H1 (cell line): ENCODE measurements at regions not wholly inside any gene's neighbourhood (a gene's known extent, or its start where the extent isn't known, plus 50 kb on each side); places are given as distances from the start of the nearest gene placed in this dataset.

Experiments
- CTCF ChIA-PET: fragments of 300-600 bp; sonication (Branson Sonifier 250); formaldehyde crosslinking; loops from one replicate; lab custom pipeline; 2021; ENCODE audit not compliant: partially characterized antibody; lab: Charles Lee
- POLR2A ChIA-PET: fragments of 300-600 bp; sonication (Branson Sonifier 250); formaldehyde crosslinking; loops from one replicate; lab custom pipeline; 2021; ENCODE audit warnings: inconsistent platforms; ENCODE audit not compliant: partially characterized antibody; lab: Charles Lee
- DNase-seq, 2 experiments: peaks; one replicate each; pipeline versions ENCODE4 v3.0.0 to v3.0.0-alpha.2; 2010 to 2022; ENCODE audit warnings: low spot score in 2 of 2, low read depth in 1 of 2, mixed read lengths in 1 of 2
- FAIRE-seq: peaks from 2 replicates; lab custom pipeline; 2011; peaks lifted over from hg19 to GRCh38; lab: Jason Lieb, UNC
- H2AFZ ChIP-seq: 2 replicates; pipeline ENCODE4 v1.8.1; 2012; ENCODE audit warnings: low read length, inconsistent platforms
- H2AK5ac ChIP-seq: 2 replicates; pipeline ENCODE4 v1.6.1; 2013; ENCODE audit warnings: low read depth, low read length
- H2BK120ac ChIP-seq: replicated peaks from 2 replicates; pipeline ENCODE3; 2013; ENCODE audit warnings: low read depth, low read length, inconsistent platforms
- H2BK12ac ChIP-seq: 2 replicates; pipeline ENCODE4 v1.6.1; 2013; ENCODE audit warnings: low read depth, low read length
- H2BK15ac ChIP-seq: 2 replicates; pipeline ENCODE4 v1.6.1; 2013; ENCODE audit warnings: low read length
- H2BK20ac ChIP-seq: 2 replicates; pipeline ENCODE4 v1.6.1; 2013; ENCODE audit warnings: low read length
- H2BK5ac ChIP-seq: 2 replicates; pipeline ENCODE4 v1.6.1; 2013; ENCODE audit warnings: low read depth, low read length
- H3K14ac ChIP-seq: 2 replicates; pipeline ENCODE4 v1.6.1; 2013; ENCODE audit warnings: inconsistent platforms; ENCODE audit not compliant: insufficient read length
- H3K18ac ChIP-seq: 2 replicates; pipeline ENCODE4 v1.6.1; 2013; ENCODE audit warnings: low read length; ENCODE audit errors: extremely low read depth
- H3K23ac ChIP-seq: 2 replicates; pipeline ENCODE4 v1.6.1; 2013; ENCODE audit warnings: inconsistent platforms; ENCODE audit not compliant: insufficient read length
- H3K23me2 ChIP-seq: 2 replicates; pipeline ENCODE4 v1.6.1; 2013; ENCODE audit warnings: low read depth, low read length
- H3K27ac ChIP-seq: 2 replicates; pipeline ENCODE4 v1.6.1; 2011; ENCODE audit warnings: low read depth, low read length, inconsistent platforms
- H3K27me3 ChIP-seq, 4 experiments: replicated peaks in 1 of 4; 1 replicate in 1 of 4; 2 replicates in 3 of 4; pipeline versions ENCODE4 v1.6.1 to v1.8.1; 2011 to 2013; ENCODE audit warnings: low read length in 3 of 4, mild to moderate bottlenecking in 3 of 4, inconsistent platforms in 2 of 4, mixed read lengths in 2 of 4, moderate library complexity in 1 of 4; ENCODE audit not compliant: control insufficient read depth in 3 of 4, insufficient read depth in 3 of 4; ENCODE audit errors: extremely low read depth in 1 of 4
- H3K36me3 ChIP-seq, 4 experiments: 2 replicates each; pipeline versions ENCODE4 v1.6.1 to v1.8.1; 2011 to 2013; ENCODE audit warnings: mild to moderate bottlenecking in 4 of 4, low read length in 3 of 4, moderate library complexity in 2 of 4, control low read depth in 1 of 4, inconsistent platforms in 1 of 4; ENCODE audit not compliant: insufficient read depth in 4 of 4, control insufficient read depth in 2 of 4
- H3K4ac ChIP-seq: replicated peaks from 2 replicates; pipeline ENCODE3; 2013; ENCODE audit warnings: low read length, low read depth, mixed read lengths, inconsistent platforms; ENCODE audit not compliant: insufficient read length
- H3K4me1 ChIP-seq, 4 experiments: replicated peaks in 1 of 4; 1 replicate in 1 of 4; 2 replicates in 3 of 4; pipeline versions ENCODE4 v1.6.1 to v1.8.1; 2011 to 2013; ENCODE audit warnings: low read length in 3 of 4, inconsistent platforms in 2 of 4, mixed read lengths in 1 of 4; ENCODE audit not compliant: insufficient read depth in 4 of 4, control insufficient read depth in 3 of 4
- H3K4me2 ChIP-seq, 2 experiments: 2 replicates each; pipeline versions ENCODE4 v1.6.1 to v1.8.1; 2011 to 2013; ENCODE audit warnings: low read depth in 2 of 2, low read length in 2 of 2, control low read depth in 1 of 2, inconsistent platforms in 1 of 2, mild to moderate bottlenecking in 1 of 2; ENCODE audit not compliant: insufficient read depth in 1 of 2
- H3K4me3 ChIP-seq, 4 experiments: fragments of 200-600, 300-600 bp in 1 of 4; sonication (generic), shearing (Covaris generic), sonication (Bioruptor Twin) in 1 of 4; 2 replicates each; pipeline versions ENCODE4 v1.5.1 to v1.8.1; 2011 to 2016; ENCODE audit warnings: low read length in 4 of 4, low read depth in 3 of 4, control low read depth in 2 of 4, inconsistent platforms in 2 of 4, mild to moderate bottlenecking in 2 of 4, mixed read lengths in 1 of 4, moderate library complexity in 1 of 4; ENCODE audit not compliant: insufficient read depth in 2 of 4; ENCODE audit errors: extremely low read depth in 1 of 4
- H3K56ac ChIP-seq: replicated peaks from 2 replicates; pipeline ENCODE3; 2013; ENCODE audit warnings: low read depth, mild to moderate bottlenecking, mixed read lengths, low read length, inconsistent platforms; ENCODE audit not compliant: insufficient read length
- H3K79me1 ChIP-seq: 2 replicates; pipeline ENCODE4 v1.6.1; 2013; ENCODE audit warnings: low read depth, low read length, control low read depth
- H3K79me2 ChIP-seq, 2 experiments: 2 replicates each; pipeline versions ENCODE4 v1.6.1 to v1.8.1; 2012 to 2013; ENCODE audit warnings: low read length in 2 of 2, mild to moderate bottlenecking in 2 of 2, inconsistent platforms in 1 of 2; ENCODE audit not compliant: insufficient read depth in 2 of 2, control insufficient read depth in 1 of 2
- H3K9ac ChIP-seq, 4 experiments: replicated peaks in 1 of 4; 1 replicate in 1 of 4; 2 replicates in 3 of 4; pipeline versions ENCODE4 v1.6.1 to v1.8.1; 2011 to 2013; ENCODE audit warnings: low read depth in 3 of 4, low read length in 3 of 4, control low read depth in 2 of 4, mild to moderate bottlenecking in 2 of 4, moderate library complexity in 2 of 4, inconsistent platforms in 1 of 4; ENCODE audit errors: extremely low read depth in 1 of 4
- H3K9me3 ChIP-seq, 2 experiments: 2 replicates each; pipeline versions ENCODE4 v1.6.1 to v1.8.1; 2012 to 2013; ENCODE audit warnings: mild to moderate bottlenecking in 2 of 2, moderate library complexity in 2 of 2, control low read depth in 1 of 2, inconsistent platforms in 1 of 2, low read depth in 1 of 2, low read length in 1 of 2, mixed read lengths in 1 of 2; ENCODE audit not compliant: insufficient read depth in 2 of 2
- H4K20me1 ChIP-seq, 2 experiments: replicated peaks in 1 of 2; 2 replicates each; pipeline versions ENCODE3 to v1.8.1; 2011 to 2013; ENCODE audit warnings: inconsistent platforms in 2 of 2, low read length in 2 of 2, mild to moderate bottlenecking in 1 of 2; ENCODE audit not compliant: insufficient read depth in 2 of 2, control insufficient read depth in 1 of 2
- H4K5ac ChIP-seq: 2 replicates; pipeline ENCODE4 v1.6.1; 2013; ENCODE audit warnings: low read length, low read depth, mixed read lengths, inconsistent platforms; ENCODE audit not compliant: insufficient read length
- H4K8ac ChIP-seq: 2 replicates; pipeline ENCODE4 v1.8.0; 2013; ENCODE audit warnings: mild to moderate bottlenecking, moderate library complexity, low read length, inconsistent platforms; ENCODE audit not compliant: insufficient read depth; ENCODE audit errors: extremely low read depth
- H4K91ac ChIP-seq: replicated peaks from 2 replicates; pipeline ENCODE3; 2013; ENCODE audit warnings: low read length, mixed read lengths, inconsistent platforms; ENCODE audit not compliant: insufficient read length
- EP300 ChIP-seq, 2 experiments: IDR thresholded peaks; 1 replicate in 1 of 2; 2 replicates in 1 of 2; pipeline ENCODE4 v1.6.1; 2011 to 2012; ENCODE audit warnings: low read depth in 2 of 2, low read length in 2 of 2, mild to moderate bottlenecking in 2 of 2, borderline replicate concordance in 1 of 2, inconsistent platforms in 1 of 2, moderate library complexity in 1 of 2
- POU5F1 ChIP-seq: IDR thresholded peaks from 2 replicates; pipeline ENCODE4 v1.6.1; 2011; ENCODE audit warnings: low read depth, mild to moderate bottlenecking, low read length, moderate library complexity
- SAP30 ChIP-seq: fragments of 300-600 bp; sonication (generic); IDR thresholded peaks from 2 replicates; pipeline ENCODE4 v1.7.1; 2012; ENCODE audit warnings: low read length, moderate library complexity, mild to moderate bottlenecking, inconsistent platforms; ENCODE audit not compliant: insufficient read depth, insufficient replicate concordance
- WGBS, 2 experiments: shearing (Covaris generic) in 1 of 2; methylation state at CpG; one replicate each; pipeline versions ENCODE4 v1.1.6 to v1.1.7; 2013 to 2015; ENCODE audit warnings: low lambda C conversion rate in 2 of 2, mixed read lengths in 2 of 2, inconsistent platforms in 1 of 2, low coverage in 1 of 2, missing lambda C conversion rate in 1 of 2; ENCODE audit not compliant: insufficient replicate concordance in 2 of 2, insufficient coverage in 1 of 2, insufficient read length in 1 of 2; ENCODE audit errors: extremely low coverage in 1 of 2, missing lambda C conversion rate in 1 of 2; 5-methylcytosine and 5-hydroxymethylcytosine counted together
- TF ChIP-seq, protein P1 (sequence below): IDR thresholded peaks from 2 replicates; pipeline ENCODE4 v1.6.1; 2011; ENCODE audit warnings: low read length, improper control_type of control experiment

GRCh38 chr2:219733746-219734145 lies 106.3 kb downstream of the SLC4A3 start:
- H3K4me1 ChIP-seq: no peaks in the 10 kb centered on the region; a peak in 1 of 7 replicates
- WGBS, 2 experiments: 72% methylated on average over 2 of the region's 2 CpGs; no CpG with 5 or more reads in 1 of the 2 experiments
- H3K4me3 ChIP-seq: no peak overlapping the region
- no peaks in the 10 kb centered on the region for H3K27me3 ChIP-seq
- DNase-seq (no peak), FAIRE-seq (no peak)
- no peak overlapping the region for H3K56ac ChIP-seq
- H3K4me2 ChIP-seq: no peak overlapping the region
- H2BK12ac ChIP-seq: no peak overlapping the region; the same call in 1 of the 2 replicates
- H3K27ac ChIP-seq: no peak overlapping the region
- no peak overlapping the region for H3K18ac ChIP-seq
- POLR2A ChIA-PET: interaction anchor here (0.7 to 1.1 kb wide), 2 partner anchors 17 to 124 kb away, joined by 3 read pairs; no protein-coding TSS in a partner anchor
- no peak overlapping the region for H2BK20ac ChIP-seq
- H2AFZ ChIP-seq: no peak overlapping the region
- no peaks in the 10 kb centered on the region for H4K20me1 ChIP-seq
- no peak overlapping the region for H4K91ac ChIP-seq
- no peak overlapping the region for H4K5ac ChIP-seq
- no peak overlapping the region for H2BK120ac ChIP-seq
- TF ChIP-seq SAP30 (no peak), POU5F1 (no peak), EP300 (IDR thresholded peaks at IDR 0.05; ENCODE audit: borderline replicate concordance in 1 of 2, low read depth in 2 of 2, low read length in 2 of 2) (no peak)
- TF ChIP-seq, protein P1, sequence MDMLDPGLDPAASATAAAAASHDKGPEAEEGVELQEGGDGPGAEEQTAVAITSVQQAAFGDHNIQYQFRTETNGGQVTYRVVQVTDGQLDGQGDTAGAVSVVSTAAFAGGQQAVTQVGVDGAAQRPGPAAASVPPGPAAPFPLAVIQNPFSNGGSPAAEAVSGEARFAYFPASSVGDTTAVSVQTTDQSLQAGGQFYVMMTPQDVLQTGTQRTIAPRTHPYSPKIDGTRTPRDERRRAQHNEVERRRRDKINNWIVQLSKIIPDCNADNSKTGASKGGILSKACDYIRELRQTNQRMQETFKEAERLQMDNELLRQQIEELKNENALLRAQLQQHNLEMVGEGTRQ: no peak
- no peaks in the 10 kb centered on the region for H3K79me2 ChIP-seq
- no peak overlapping the region for H2AK5ac ChIP-seq
- H3K14ac ChIP-seq: no peak overlapping the region
- H3K79me1 ChIP-seq: no peaks in the 10 kb centered on the region
- no peak overlapping the region for H3K4ac ChIP-seq
- H3K36me3 ChIP-seq: no peaks in the 10 kb centered on the region
- no peak overlapping the region for H2BK5ac ChIP-seq
- H2BK15ac ChIP-seq: no peak overlapping the region
- H4K8ac ChIP-seq: no peak overlapping the region
- H3K23me2 ChIP-seq: no peaks in the 10 kb centered on the region
- no peak overlapping the region for H3K9ac ChIP-seq
- H3K23ac ChIP-seq: no peak overlapping the region
- no peaks in the 10 kb centered on the region for H3K9me3 ChIP-seq
- CTCF ChIA-PET: interaction anchor here (0.5 to 7.5 kb wide), 13 partner anchors 9 to 617 kb away, joined by 3 to 71 read pairs (median 3); no protein-coding TSS in a partner anchor
